Right forelimb (tissue), 1 donor: ENCODE measurements at regions not wholly inside any gene's neighbourhood (a gene's known extent, or its start where the extent isn't known, plus 50 kb on each side); places are given as distances from the start of the nearest gene placed in this dataset.
"Not testable (repeated sequence)": the region's sequence is repeated elsewhere in the genome, so short reads cannot be mapped to it uniquely, and the experiment has no call there.

Source experiments
- DNase-seq: peaks from one replicate; pipeline ENCODE4 v3.0.0-alpha.2; 2018

GRCh38 chr4:23162275-23162674, 469.5 kb downstream of the GBA3 start:
- no peak for DNase-seq

- no peak for DNase-seq
Observed at GRCh38 chr4:23161787-23162186, 469.1 kb downstream of the GBA3 start.

DNA sequence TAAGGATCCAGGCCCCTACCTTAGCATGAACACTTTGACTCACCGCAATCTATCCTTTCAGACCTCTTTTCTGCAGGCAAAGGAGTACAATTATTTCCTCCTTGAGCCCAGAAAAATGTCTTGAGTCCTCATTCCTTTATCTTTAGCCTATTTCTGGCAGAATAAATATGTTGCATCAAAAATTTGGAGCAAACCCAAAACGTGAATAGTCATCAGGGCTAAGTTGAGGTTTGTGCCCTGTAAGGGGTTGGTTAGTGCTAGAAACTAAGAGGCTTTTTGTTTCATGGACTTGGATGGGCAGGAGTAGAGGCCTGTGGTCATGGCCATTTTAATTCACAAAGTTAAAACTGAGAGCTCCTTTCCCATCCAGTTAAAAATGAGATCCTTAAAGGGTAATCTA, 460.3 kb downstream of the GBA3 start:
- no peak for DNase-seq

DNA sequence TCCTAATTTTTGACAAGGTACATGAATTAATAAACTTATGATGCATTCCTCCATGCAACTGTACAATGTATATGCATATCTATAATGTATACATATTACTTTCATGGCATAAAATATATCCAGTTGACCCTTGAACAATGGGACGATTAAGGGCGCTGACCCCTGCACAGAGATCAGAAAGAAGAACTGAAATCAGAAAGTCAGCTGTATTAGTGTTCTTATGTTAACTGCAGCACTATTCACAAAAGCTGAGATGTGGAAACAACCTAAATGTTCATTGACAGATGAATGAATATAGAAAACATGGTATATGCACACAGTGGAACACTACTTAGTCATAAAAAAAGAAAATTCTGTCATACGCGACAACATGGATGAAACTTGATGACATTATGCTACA, 457.1 kb downstream of the GBA3 start:
- DNase-seq: no peak

DNA sequence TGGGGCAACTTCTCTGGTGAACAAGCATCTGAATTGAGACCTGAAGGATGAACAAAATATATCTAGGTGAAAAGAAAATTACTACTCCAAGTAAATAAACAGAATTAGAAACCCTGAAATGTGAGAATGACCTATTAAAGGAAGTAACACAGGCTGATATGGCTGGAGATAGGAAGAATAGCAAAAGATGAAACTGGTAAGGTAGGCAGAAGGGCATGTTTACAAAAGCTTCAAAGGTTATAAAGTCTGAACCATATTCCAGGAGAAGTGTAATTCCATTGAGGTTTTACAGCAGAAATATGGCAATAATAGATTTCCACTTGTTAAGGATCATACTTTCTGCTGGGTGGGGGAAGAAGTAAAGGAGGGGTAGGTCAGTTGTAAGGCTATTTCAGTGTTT, 452.0 kb downstream of the GBA3 start:
- no peak for DNase-seq

DNA sequence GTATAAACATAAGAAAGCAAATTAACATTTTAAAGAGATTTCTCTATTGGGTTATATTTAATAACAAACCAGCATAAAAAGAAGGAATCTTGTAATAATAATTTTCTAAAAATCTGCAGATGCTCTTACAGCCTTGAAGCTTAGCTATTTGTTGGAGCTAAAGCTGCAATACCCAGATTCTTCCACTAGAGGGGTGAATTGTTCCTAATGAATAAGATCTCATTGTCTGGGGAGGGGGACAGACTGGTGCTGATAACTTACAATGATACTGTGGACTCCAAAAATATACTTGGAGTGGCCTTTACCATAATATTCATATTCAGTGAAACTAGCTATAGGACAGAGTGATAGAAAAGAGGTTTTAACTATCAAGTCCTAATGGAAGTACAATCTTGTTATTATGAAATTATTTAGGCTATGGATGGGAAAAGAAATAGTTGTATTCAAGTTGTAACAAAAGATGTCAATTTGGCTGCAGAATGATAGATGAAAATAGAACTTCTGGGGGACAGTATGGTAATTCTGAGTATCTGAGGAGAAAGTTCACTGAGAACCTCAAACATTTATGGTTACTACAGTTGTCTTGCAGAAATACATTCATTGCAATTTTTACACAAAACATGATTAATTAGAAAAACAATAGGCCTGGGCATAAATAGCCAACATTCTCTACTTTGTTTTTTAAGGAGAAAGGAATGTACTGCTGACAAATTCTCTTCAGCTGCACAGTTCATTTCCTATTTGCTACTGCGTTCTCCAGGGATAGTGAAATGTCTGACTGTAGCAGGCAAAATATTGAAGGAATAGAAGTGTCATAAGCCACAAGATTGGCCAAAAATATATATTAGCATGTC, 443.3 kb downstream of the GBA3 start:
- DNase-seq: no peak

GRCh38 chr4:23134331-23134730, 441.6 kb downstream of the GBA3 start:
- DNase-seq: no peak

- DNase-seq: no peak
Observed at GRCh38 chr4:23130845-23131244, 438.1 kb downstream of the GBA3 start.

GRCh38 chr4:23125118-23125517, 432.4 kb downstream of the GBA3 start:
- DNase-seq: no peak

DNA sequence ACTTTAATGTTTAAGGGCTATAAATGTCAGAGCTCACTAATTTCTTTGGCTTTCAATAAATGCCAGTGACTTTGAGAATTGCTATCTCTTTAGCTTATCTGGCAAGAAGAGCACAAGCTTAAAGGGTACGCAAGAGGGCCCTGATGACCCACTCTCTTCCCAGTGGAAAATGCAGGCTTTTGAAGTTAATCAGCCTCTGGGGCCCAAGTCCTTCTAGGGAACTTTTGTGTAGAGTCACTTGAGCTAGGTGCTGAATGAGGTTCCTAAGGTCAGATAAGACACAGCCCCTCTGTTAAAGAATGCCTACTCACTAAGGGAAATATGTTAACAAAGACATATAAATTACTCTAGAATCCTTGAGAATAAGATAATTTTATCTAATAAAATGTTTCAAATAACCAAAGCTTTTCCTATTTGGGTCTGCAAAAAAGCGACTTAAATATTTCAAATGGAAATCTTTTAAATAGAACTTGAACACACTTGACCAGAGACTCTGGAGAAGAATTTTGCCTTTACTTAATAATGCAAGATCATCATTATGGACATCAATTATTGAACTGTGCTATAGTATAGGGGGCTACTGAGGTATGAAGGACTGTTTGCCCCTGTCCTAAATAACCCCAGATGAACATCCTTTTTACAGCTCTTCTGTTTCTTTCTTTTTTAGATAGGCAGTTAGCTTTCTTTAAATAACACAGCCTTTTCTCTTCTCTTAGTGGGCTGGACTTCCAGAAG, 430.1 kb downstream of the GBA3 start:
- DNase-seq: no peak

- DNase-seq: no peak
Observed at GRCh38 chr4:23120374-23120773, 427.6 kb downstream of the GBA3 start.

DNA sequence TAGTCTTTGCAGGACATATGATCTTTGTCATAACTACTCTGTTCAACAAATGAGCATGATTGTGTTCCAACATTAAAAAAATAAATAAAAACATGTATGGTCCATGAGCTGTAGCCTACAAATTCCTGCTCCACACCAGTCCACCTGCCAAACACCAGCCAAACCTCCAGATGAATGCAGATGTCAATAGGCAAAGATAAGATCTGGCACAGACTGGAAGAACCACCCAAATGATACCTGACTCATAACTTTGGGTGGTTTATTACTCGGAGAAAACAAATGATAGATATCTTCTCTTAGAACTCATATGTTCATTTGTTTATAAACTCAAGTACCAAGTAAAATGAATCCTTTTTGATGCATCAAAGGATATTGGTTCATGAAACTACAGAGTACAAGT, 425.1 kb downstream of the GBA3 start:
- no peak for DNase-seq

GRCh38 chr4:23114538-23114937, 421.8 kb downstream of the GBA3 start:
- DNase-seq: no peak

- DNase-seq: no peak
Observed at GRCh38 chr4:23113104-23113503, 420.4 kb downstream of the GBA3 start.

- no peak for DNase-seq
Observed at GRCh38 chr4:23106516-23106915, 413.8 kb downstream of the GBA3 start.

DNA sequence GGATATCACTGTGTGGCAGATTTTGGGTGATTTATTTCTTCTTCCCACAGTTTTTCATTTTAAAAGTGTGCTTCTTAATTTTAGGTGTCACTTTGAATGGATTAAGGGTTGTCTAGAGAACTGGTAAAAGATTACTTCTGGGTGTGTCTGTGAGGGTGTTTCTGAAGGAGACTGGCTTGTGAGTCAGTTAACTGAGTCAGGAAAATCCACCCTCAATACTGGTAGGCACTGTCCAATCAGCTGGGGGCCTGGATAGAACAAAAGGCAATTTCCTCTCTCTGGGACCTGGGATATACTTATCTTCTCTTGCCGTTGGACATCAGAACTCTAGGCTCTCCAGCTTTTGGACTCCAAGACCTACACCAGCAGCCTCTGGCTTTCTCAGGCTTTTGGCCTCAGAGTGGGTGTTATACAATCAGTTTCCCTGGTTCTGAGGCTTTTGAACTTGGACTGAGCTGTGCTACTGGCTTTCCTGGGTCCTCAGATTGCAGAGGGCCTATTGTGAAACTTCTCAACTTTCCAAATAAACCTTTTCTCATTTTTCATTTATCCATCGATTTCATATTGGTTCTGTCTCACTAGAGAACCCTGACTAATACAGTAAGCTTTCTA, 413.1 kb downstream of the GBA3 start:
- no peak for DNase-seq

DNA sequence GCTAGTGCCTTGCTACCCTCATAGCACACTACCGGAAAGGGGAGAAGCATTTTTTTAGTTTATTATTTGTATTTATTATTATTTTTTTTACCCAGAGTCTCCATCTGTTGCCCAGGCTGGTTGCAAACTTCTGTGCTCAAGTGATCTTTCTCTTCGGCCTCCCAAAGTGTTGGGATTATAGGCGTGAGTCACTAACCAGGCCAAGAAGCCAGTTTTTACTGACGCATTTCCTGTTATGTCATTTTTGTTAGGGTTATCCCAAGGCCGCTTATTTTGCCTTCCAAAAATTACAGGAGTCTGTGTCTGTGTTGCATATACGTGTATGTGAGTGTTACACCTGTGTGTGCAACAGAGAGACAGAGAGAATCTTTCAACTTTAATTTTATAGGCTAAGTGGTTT, 404.5 kb downstream of the GBA3 start:
- no peak for DNase-seq

DNA sequence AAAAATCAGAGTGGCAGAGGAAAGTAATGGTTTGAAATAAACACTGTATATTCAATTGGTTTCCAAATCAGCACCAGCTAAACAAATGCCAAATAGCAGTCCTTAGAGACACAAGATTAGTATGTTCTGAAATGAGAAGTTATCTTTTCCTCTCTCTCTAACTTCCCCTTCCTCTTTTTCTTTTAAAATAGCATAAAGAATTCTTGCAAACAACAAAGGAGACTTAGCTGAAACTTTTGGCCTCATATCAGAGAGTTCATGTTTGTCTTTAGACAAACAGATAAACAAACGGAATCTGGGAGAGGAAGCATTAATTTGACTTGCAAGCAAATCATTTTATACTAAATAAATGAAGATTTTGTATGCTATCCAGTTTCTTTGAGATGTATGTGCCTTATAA, 399.0 kb downstream of the GBA3 start:
- DNase-seq: no peak

DNA sequence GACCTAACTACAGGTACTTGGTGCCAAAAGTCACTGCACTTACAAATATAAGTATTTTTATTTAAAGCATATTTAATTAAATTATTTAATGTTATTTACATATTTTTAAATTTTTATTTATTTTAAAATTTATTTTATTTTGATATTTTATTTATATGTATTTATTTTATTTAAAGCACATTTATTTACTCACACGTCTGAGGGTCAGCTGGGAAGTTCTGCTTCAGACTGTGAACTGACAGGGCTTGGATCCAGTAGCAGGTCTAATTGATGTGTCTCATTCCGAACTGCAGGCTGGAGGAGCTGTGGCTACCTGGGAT, 392.5 kb downstream of the GBA3 start:
- no peak for DNase-seq

DNA sequence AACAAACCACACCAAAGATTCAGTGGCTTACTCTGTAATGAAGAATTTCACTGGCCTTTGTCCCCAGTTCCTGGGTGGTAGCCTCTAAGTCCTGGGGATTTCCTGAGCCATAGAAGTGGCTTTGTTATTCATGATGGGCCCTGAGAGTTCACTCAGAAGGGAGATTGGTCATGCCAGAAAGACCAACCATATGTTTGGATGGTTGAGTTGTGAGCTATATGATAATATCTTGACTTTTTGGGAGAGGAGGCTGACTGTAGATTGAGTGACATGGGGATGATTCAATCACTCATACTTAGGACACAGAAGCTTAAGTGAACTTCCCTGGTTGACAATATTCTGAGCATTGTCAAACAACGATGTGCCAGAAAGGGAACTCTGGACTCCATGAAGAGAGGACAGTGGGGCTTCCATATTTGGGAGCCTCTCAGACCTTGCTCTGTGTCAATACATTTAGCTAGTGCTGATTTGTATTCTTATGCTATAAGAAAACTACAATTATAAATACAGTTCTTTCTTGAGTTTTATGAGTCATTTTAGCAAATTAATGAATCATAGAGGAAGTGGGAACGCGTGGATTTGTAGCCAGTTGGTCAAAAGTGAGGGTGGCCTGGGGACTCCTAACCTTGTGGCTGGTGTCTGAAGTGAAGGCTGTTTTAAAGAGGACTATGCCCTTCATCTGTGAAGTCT, 392.0 kb downstream of the GBA3 start:
- DNase-seq: no peak

DNA sequence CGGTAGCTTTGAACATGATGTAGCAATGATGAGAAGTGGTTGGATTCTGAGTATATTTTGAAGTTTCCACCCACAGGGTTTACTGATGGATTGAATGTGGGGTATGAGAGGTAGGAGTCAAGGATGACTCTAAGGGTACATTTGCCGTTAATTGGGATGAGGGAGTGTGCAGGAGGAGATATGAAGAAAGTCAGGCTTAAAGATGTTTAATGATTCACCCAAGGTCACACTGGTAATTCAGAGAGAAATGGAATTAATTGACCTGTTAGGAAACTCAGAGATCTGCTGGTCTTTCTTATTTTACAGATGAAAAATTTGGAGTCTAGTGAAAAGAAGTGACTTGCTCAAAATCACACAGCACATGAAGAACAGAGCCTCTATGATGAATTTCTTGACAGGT, 390.7 kb downstream of the GBA3 start:
- DNase-seq: no peak

GRCh38 chr4:23080171-23080570, 387.4 kb downstream of the GBA3 start:
- not testable (repeated sequence) for DNase-seq

- no peak for DNase-seq
Observed at GRCh38 chr4:23070848-23071570, 378.3 kb downstream of the GBA3 start.
